Kidney tubule cell (primary cell): ENCODE measurements at regions not wholly inside any gene's neighbourhood (a gene's known extent, or its start where the extent isn't known, plus 50 kb on each side); places are given as distances from the start of the nearest gene placed in this dataset.
A peak's percentile ranks its signal among the peaks of the same experiment; 100 is the strongest.
"Not testable (repeated sequence)": the region's sequence is repeated elsewhere in the genome, so short reads cannot be mapped to it uniquely, and the experiment has no call there.

Experiments used
- DNase-seq: peaks from one replicate; pipeline ENCODE4 v3.0.0-alpha.2; 2018; ENCODE audit warnings: low spot score

DNA sequence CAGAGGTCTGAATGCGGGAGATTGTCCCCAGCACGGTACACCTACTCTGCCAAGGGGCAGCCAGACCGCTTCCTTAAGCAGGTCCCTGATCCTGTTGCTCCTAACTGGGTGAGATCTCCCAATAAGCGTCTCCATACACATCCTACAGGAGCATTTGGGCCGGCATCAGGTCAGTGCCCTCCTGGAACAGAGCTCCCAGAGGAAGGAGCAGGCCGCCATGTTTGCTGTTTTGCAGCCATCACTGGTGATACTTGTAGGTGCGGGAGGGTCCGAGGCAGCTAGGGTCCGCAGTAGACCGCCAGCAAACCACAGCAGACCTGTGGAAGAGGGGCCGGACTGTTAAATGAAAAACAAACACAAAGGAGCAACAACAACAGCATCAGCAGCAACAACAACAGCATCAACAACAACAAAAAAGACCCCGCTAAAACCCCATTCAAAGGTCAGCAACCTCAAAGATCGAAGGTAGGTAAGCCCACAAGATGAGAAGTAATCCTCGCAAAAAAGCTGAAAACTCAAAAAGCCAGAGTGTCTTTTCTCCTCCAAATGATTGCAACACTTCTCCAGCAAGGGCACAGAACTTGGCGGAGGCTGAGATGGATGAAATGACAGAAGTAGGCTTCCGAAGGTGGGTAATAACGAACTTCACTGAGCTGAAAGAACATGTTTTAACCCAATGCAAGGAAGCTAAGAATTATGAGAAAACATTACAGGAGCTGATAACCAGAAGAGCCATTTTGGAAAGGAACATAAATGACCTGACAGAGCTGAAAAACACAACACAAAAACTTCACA is 79.0 kb upstream of the CDH7 start:
- DNase-seq: no peak

DNA sequence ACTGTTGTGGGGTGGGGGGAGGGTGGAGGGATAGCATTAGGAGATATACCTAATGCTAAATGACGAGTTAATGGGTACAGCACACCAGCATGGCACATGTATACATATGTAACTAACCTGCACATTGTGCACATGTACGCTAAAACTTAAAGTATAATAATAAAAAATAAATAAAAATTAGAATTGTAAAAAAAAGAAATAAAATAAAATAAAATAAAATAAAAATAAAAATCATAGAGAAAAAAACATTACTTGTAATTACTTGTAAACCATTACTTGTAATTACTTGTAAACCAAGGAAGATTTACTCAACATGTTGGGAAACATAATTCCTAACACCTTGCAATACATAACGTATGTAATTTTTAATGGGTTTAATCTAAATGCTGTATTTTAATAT is 80.7 kb upstream of the CDH7 start:
- DNase-seq: not testable (repeated sequence)

DNA sequence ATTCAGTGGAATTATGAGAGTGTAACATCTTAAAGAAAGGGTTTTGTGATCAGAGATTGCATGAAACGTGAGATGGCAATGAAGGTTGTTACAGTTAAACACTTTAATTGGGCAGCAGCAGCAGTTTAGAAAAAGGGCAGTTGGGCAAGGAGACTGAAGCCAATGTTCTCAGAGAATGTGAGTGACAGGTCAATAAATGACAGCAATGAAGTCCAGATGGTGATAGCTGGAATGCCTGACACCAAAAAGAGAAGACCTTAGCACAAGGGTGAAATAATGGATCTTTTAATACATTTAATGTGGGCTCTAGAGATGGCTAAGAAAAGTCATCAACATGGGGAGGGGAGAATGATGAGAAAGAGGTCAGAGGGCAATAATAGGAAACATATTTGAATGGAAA is 89.4 kb upstream of the CDH7 start:
- no peak for DNase-seq

DNA sequence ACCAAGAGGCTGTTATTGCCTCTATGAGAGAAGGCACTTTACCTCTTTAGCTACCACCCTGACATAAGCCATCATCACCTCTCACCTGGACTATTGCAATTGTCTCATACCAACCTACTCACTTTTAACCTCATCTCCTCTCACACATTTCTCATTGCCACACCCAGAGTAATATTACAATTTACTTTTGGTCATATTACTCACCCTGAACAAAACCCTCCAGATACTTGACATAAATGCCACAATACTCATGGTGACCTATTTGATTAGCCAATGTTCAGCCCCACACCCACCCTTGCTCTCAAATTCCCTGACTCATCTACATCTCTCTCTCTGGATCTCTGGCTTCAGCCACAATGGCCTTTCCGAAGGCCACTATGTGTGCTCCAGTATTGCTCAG is 90.9 kb upstream of the CDH7 start:
- no peak for DNase-seq

DNA sequence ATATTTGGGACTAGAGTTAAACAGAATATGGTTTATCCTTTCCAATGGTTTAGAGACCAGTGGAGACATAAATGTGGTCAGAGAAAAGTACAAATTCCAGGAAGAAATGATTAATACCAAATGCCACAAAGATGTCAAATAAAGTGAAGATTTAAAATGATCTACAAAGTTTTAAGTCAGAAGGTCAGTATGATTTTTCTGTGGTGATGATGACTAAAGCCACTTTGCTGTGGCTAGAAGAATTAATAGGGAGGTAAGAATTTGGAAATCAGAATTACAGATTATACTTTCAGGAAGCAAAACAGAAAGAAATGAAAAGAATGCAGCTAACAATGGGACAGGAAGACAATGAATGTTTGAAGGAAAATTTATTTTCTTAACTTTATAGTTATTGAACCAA is 91.5 kb upstream of the CDH7 start:
- DNase-seq: no peak

DNA sequence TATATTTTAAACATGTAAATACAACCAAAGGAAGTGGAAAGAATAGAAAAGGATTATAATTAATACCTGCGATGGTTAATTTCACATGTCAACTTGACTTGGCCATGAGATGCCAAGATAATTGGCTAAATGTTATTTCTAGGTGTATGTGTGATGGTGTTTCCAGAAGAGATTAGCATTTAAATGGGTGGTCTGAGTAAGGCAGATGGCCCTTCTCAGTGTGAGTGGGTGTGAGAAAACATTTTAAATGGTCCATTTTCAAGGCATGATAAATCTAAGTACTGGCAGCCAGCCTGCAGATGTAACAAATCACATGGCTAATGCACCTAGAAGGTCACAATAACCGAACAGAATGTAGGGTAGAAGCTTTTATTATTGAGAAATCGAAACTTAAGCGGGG is 99.6 kb upstream of the CDH7 start:
- no peak for DNase-seq

DNA sequence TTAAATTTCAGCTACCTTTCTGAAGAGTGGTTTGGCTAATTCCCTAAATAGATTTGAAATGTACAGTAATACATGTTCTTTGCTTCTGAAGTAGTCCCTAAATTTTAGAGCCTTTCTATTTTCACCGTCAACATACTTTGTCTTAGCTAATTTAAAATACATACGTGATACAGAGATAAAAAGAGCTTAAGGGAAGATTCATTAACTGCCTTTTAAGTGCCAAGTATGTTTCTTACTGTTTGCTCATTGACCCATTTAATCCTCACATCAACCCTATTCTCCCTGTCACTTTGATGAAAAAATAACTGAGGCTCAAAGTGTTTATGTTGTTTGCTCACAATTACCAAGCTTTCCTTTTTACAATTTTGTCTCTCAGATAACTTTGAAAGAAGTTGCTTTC is 118.6 kb upstream of the CDH7 start:
- DNase-seq: no peak

DNA sequence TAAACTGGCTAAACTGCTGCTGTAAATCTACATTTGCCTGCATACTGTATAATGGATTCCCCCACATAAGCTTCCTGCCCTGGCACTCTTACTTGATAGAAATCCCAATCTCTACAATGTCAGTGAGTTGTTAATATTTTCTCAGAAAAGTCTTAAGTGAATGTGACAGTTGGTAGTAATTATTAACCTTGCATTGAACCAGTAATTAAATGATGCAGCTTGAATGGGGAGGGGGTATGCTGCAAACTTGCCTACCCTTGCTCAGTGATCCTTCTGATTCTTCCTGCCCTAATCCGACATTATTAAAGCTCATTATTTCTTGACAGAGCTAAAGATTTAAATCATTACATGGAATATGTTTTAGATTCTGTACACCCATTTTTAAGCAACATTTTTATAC is 119.0 kb upstream of the CDH7 start:
- DNase-seq: no peak

DNA sequence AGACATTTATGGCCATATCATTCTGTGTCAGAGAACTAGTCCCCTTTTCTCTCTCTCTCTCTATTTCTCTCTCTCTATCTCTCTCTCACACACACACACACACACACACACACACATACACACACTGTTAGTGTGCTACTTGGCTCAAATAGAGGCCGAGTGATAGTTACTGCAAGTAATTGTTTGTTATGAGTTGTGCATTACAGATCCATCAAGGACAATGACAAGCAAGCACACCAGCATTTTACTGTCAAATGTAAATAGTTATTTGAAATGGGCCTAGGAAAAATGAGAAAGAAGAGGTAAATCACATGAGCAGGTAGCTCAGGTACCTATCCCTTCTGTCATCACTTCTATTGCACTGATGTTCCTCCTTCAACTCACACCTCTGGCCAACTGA is 122.4 kb upstream of the CDH7 start:
- DNase-seq: no peak

DNA sequence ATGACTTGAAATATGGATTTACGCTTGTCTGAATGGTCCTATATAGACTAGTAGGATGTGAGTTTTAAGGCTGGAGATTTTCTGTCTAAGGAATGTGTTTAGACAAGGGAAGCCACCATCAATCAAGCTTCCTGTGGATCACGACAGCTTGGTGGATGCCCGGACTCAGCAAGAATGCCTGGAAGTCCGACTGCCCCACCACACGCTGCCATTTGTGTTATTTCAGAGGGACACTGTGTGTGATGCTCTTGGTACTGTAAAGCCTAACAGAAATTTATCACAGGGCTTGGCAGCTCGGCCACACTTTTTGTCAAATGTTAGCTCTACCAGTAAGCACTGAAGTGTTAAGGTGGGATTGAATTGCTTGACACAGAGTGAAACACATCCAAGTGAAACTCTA is 127.1 kb upstream of the CDH7 start:
- no peak for DNase-seq

DNA sequence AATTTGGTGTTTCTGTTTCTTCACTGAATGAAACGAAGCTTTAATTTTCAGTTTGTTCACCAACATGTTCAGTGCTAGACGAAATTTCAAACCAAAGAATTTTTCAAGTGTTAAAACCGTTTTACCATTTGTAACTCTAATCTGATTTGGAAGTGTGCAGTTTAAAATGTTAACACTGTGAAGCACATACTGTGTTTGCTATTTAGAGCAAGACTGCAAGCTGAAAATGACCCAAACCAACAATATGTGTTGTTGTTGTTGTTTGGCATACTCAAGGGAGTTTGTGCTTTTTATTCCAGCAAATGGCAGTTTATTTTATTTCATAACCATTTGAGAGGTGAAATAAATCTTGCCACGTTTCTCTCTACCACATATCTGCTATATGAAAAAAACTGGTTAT is 128.4 kb upstream of the CDH7 start:
- DNase-seq: no peak

DNA sequence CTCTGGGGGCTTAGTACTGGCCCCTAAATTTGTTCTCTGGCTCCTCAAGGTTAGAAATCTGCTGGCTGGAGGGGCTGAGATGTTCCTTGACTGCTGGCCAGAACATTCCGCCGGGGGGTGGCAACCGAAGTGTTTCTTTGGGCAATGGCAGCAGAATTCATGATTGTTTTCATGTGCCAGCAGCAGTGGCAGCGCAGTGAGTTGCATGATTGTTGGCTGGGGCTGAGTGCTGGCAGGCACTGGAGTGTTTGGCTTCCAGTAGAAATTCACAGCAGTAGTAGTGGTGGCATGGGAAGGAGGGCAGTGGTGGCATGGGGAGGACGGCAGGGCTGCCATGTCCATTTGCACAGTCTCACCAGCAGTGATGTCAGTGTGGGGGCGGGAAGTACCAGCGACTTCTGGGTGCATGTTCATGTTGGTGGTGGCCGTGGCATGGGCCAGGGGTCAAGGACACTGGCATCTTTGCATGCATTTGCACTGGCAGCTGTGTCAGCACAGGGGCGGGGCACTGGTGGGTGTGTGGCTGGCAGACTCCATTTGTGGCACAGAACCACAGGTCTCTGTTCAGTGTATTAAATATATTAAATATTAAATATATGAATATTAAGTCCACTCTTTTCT is 130.6 kb upstream of the CDH7 start:
- DNase-seq: no peak

DNA sequence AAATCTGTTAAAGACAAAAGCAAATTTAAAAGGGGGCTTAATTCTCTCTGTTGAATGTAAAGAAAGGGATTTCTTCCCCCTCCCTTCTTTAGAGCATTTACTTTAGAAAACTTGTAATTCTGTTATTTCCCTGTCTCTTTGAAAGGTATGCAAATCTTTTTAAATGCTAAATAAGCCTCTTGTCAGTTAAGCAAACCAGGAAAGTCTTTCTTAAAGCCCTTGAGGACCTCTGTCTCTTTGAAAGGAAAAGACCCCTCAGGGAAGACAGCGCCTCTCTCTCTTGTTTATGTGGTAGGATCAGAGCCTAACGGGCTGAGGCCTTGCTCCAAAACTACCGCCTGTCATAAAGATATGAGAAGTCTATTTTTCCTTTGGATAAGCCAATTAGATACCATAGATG is 139.9 kb upstream of the CDH7 start:
- no peak for DNase-seq

DNA sequence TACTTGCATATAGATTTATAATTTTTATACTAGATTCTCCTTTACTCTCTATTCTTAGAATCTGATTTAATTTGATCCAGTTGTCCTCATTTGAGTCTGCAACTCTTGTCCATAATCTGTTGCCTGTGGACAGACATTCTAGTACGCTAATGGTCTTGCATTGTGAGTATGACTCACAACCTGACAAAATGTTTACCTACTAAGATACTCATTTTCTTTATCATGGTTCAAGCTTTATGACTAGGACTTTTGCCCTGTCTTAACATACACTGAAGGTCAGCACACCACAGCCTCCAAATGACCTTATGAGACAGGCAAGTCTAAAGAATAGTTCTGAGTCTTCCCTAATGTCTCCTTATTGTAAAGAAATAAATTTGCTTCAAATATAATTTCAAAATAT is 142.3 kb upstream of the CDH7 start:
- no peak for DNase-seq

DNA sequence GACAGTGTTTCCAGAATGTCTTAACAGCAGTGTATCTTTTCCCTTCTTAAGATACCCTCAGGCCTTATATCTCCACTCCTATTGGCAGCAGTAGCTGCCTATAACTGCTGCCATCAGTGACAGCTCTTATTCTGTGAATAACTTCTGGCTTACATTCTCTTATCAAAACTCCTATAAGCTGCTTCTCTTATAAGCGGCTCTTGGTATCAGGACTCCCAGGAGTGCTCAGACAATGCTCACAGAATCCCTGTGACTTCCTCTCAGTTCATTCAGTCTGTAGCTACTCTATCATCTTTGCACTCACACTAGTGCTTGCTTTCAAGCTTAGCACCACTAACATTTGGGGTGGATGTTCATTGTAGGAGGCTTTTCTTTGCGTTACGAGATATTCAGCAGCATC is 143.7 kb upstream of the CDH7 start:
- no peak for DNase-seq

DNA sequence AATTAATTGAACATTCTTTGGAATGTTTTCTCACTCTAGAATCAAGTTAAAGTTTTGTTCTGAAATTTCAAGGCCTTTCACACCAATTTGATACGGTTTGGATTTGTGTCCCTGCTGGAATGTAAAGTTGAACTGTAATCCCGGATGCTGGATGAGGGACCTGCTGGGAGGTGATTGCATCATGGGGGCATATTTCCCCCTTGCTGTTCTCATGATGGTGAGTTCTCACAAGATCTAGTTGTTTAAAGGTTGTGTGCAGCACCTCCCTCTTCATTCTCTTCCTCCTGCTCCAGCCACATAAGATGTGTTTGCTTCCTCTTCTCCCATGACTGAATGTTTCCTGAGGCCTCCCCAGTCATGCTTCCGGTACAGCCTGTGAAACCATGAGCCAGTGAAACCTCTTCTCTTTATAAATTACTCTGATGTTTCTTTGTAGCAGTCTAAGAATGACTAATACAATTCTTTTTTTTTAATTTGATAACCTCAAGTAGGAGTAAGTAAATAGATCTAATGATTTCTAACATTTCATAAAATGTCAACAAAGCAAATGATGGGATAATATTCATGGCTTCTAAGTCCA is 144.2 kb upstream of the CDH7 start:
- DNase-seq: no peak

DNA sequence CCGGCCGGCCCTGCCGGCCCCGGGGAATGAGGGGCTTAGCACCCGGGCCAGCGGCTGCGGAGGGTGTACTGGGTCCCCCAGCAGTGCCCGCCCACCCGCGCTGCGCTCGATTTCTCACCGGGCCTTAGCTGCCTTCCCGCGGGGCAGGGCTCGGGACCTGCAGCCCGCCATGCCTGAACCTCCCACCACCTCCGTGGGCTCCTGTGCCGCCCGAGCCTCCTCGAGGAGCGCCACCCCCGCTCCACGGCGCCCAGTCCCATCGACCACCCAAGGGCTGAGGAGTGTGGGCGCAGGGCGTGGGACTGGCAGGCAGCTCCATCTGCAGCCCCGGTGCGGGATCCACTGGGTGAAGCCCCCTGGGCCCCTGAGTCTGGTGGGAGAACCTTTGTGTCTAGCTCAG is 145.5 kb upstream of the CDH7 start:
- not testable (repeated sequence) for DNase-seq

DNA sequence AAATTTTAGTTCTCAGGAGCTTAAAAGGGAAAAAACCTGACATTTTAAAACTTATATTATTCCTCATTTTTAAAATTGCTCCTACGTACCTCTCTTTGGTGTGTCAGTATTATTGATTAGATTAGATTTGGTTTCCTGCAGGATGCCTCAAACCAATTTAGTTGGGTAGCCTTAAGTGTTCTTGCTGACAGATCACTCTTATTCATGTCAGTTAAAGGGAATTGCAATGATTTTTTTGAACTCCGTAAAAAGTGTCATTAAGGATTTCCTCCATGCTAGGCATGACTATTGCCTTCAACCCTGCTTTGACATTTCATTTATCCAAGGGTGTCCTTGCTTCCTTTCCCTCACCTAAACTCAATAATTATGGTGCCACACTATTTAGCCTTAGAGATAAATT is 149.0 kb upstream of the CDH7 start:
- DNase-seq: no peak

DNA sequence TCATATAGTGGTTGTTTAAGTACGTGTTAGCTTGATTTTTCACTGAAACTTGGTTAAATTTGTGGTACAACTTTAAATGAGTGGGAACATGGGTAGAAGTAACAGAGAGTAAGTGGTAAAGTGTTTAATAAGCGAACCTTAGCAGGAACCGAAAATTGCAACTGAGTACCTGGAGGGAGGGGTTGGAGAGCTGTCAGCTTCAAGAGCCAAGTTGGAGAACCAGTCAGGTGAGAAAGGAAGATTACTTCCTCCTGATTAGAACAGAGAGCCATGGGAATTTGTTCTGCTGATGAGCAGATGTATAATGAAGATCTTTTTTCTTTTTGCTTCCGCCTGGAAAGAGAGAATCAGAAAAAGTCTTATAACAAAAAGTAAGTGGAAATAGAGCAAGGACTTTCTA is 158.4 kb upstream of the CDH7 start:
- no peak for DNase-seq

DNA sequence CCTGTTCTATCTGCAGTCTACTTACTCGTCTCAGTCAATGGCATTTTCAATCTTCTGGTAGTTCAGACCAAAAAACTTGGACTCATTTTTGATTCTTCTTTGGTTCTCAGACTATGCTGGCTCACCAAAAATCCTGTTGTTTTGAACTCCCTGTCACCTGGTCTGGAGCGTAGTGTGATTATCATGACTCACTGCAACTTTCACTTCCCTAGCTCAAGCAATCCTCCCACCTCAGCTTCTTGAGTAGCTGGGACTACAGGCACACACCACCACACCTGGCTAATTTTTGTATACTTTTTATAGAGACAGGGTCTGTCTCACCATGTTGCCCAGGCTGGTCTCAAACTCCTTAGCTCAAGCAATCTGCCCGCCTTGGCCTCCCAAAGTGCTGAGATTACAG is 163.3 kb upstream of the CDH7 start:
- DNase-seq: no peak

DNA sequence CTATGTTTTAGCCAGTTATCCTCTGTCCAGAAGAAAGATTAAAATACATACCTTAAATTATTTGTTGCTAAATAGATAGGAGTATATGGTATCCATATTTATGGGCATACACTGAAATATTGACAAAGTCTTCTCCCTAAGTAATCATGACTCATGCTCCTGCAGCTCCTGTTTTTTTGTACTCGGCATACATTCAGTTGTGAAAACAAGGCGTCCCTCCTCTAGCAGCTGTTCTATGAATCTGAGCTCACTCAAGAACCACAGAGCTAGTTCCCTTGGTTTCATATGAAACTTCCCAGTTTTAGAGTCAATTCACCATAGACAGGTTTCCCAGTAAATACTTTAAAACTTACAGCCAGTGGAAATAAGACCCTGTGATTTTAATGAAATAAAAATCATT is 168.7 kb upstream of the CDH7 start:
- DNase-seq: not testable (repeated sequence)

DNA sequence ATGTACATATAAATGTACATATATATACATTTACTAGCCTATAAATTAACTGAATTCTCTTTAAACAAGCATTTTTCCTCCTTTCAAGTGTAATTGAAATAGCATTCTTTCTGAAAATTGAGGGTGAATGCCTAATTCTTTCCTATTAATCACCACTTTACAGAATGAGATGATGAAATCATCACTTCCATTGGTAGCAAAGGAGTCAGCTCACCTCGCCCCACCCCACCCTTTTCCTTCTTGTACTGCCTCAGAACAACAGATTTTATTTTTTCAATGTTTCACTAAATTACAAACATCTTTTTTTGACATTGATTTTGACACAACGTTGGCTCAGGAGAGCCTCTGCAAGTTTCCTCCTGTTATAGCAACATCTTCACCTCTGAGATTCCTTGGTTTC is 181.9 kb upstream of the CDH7 start:
- no peak for DNase-seq

DNA sequence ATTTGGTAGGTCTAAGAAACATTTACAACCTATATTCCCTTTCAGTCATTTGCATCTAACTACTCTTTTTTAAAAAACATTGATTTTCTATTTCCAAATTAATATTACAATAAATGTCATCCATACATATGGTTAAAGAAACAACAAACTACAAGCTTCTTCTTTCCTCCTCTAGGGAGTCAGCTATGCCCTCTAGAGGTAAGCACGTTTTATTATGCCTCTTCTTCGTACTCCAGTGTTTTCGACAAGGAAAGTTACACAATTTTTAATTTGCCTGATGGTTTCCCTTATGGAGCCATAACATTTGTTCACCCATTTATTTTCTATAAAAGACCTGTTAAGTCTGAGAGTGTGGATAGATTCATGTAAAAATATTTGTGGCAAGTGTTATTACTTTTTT is 183.4 kb upstream of the CDH7 start:
- DNase-seq: peak; percentile 13

DNA sequence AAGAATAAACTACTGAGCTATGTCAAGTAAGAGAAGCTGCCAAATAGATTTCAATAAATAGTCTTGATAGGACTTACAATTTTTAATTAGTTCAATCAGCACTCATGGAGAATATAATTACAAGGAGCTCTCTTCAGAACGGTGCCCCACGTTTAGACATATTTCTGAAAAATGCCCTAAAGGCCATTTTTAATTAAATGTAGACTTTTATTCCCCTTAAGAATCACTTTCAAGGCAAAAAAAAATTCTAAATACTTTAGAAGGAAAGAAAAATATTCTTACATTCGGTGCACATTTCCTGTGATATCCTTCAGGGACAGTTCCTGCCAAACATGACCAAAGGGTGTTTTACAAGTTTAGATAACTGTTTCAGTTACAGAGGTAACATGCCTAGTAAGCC is 202.5 kb upstream of the CDH7 start:
- DNase-seq: no peak
